ENCODE measurements at regions not wholly inside any gene's neighbourhood (a gene's known extent, or its start where the extent isn't known, plus 50 kb on each side); places are given as distances from the start of the nearest gene placed in this dataset.

GRCh38 chr2:193348055-193348454 is 1153.3 kb upstream of the TMEFF2 start:
- Histone ChIP-seq H4K20me1 (no peaks in the 10 kb centered on the region), H3K4me1 (peaks cover 0 to 8% (median 0%) of the 10 kb centered on the region in 10 experiments; a peak in 2 of 20 replicates), H3K4me3 (no peak overlapping the region), H3K4me2 (peak overlapping the region in 8 of 11 experiments; percentile 6 to 46 (median 36); a peak in 8 of 22 replicates), H3K36me3 (no peaks in the 10 kb centered on the region), H3K9ac (no peak overlapping the region), H3K9me3 (replicated peaks in 1 of 11) (no peaks in the 10 kb centered on the region), H3K27ac (no peak overlapping the region), H3K27me3 (no peaks in the 10 kb centered on the region)
- TF ChIP-seq Cebpa-rat (IDR thresholded peaks at IDR 0.05), result no peak

GRCh38 chr2:193336781-193337180 is 1142.0 kb upstream of the TMEFF2 start:
- TF ChIP-seq Cebpa-rat (IDR thresholded peaks at IDR 0.05), result no peak
- Histone ChIP-seq H3K4me3 (no peak overlapping the region), H3K4me1 (peaks cover 8 to 19% (median 14%) of the 10 kb centered on the region in 10 experiments; a peak in 18 of 20 replicates), H3K9me3 (replicated peaks in 1 of 11) (no peaks in the 10 kb centered on the region), H3K27me3 (no peaks in the 10 kb centered on the region), H4K20me1 (no peaks in the 10 kb centered on the region), H3K9ac (no peak overlapping the region), H3K4me2 (no peak overlapping the region), H3K27ac (no peak overlapping the region), H3K36me3 (no peaks in the 10 kb centered on the region)

- Histone ChIP-seq H3K27me3 (no peaks in the 10 kb centered on the region), H3K36me3 (no peaks in the 10 kb centered on the region), H3K27ac (no peak overlapping the region), H3K4me2 (no peak overlapping the region), H3K9me3 (replicated peaks in 1 of 11) (no peaks in the 10 kb centered on the region), H3K4me1 (peaks cover 13 to 27% (median 22%) of the 10 kb centered on the region in 10 experiments; a peak in 18 of 20 replicates), H4K20me1 (no peaks in the 10 kb centered on the region), H3K4me3 (no peak overlapping the region), H3K9ac (no peak overlapping the region)
- no peak for TF ChIP-seq Cebpa-rat (IDR thresholded peaks at IDR 0.05)
Measured at GRCh38 chr2:193334401-193334800, 1139.7 kb upstream of the TMEFF2 start.

DNA sequence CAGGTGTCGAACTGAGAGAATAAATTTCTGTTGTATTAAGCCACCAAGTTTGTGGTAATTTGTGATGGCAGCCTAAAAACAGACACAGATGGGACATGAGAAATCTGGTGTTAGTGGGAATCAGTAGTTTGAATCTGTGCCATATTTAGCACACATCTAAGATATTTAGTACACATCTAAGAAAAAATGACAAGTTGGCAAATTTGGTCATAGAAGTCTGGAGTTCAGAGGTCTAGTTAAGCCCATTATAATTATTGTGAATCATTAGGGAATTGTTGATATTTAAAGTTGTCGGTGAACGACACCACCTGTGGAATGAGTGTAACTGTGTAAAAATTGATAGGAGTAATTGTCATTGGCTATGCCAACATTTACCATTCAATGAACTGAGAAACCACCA is 1138.8 kb upstream of the TMEFF2 start:
- H4K20me1 ChIP-seq, result no peaks in the 10 kb centered on the region

DNA sequence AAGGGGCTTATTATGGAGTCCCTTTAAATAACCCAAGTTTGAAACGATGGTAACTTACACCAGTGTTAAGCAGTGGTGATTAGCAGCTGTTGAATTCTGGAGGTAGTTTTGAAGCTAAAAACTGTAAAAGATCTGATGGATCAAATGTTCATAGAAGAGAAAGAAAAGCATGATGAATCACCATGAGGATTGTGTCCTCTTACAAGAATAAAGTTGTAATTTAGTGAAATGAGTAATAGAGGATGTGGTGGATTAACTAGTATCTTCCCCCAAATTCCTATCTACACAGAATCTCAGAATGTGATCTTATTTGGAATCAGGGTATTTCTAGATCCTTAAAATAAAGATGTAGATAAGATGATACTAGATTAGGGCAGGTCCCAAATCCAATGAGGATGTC is 1138.2 kb upstream of the TMEFF2 start:
- H3K9me3 ChIP-seq (replicated peaks in 1 of 11), result no peaks in the 10 kb centered on the region
- peak overlapping the region in 1 of 11 experiments; percentile 7; a peak in 2 of 22 replicates for H3K27ac ChIP-seq
- no peak overlapping the region for H3K9ac ChIP-seq
- no peak for TF ChIP-seq Cebpa-rat (IDR thresholded peaks at IDR 0.05)
- peak overlapping the region; percentile 25 to 80 (median 53); a peak in 16 of 22 replicates for H3K4me2 ChIP-seq
- no peaks in the 10 kb centered on the region for H3K36me3 ChIP-seq
- no peaks in the 10 kb centered on the region for H4K20me1 ChIP-seq
- H3K4me3 ChIP-seq, result no peak overlapping the region
- peaks cover 13 to 27% (median 22%) of the 10 kb centered on the region in 10 experiments; a peak in 18 of 20 replicates for H3K4me1 ChIP-seq
- H3K27me3 ChIP-seq, result no peaks in the 10 kb centered on the region

More for the DNA sequence above, 1138.8 kb upstream of the TMEFF2 start:
- no peak for TF ChIP-seq Cebpa-rat (IDR thresholded peaks at IDR 0.05)
- no peaks in the 10 kb centered on the region for H3K36me3 ChIP-seq
- H3K27me3 ChIP-seq, result no peaks in the 10 kb centered on the region
- H3K4me3 ChIP-seq, result no peak overlapping the region
- H3K9ac ChIP-seq, result no peak overlapping the region
- H3K4me2 ChIP-seq, result peak overlapping the region in 5 of 11 experiments; percentile 12 to 80 (median 74); a peak in 7 of 22 replicates
- H3K27ac ChIP-seq, result peak overlapping the region in 1 of 11 experiments; percentile 7; a peak in 1 of 22 replicates
- H3K4me1 ChIP-seq, result peaks cover 13 to 27% (median 22%) of the 10 kb centered on the region in 10 experiments; a peak in 18 of 20 replicates
- H3K9me3 ChIP-seq (replicated peaks in 1 of 11), result no peaks in the 10 kb centered on the region

- Histone ChIP-seq H4K20me1 (no peaks in the 10 kb centered on the region), H3K36me3 (no peaks in the 10 kb centered on the region), H3K4me2 (peak overlapping the region; percentile 40 to 80 (median 53); a peak in 20 of 22 replicates), H3K9me3 (replicated peaks in 1 of 11) (no peaks in the 10 kb centered on the region), H3K27ac (peak overlapping the region in 2 of 11 experiments; percentile 27 to 35; a peak in 2 of 22 replicates), H3K4me1 (peaks cover 13 to 30% (median 22%) of the 10 kb centered on the region in 10 experiments; a peak in 18 of 20 replicates), H3K9ac (no peak overlapping the region), H3K27me3 (no peaks in the 10 kb centered on the region), H3K4me3 (no peak overlapping the region)
- no peak for TF ChIP-seq Cebpa-rat (IDR thresholded peaks at IDR 0.05)
Measured at GRCh38 chr2:193331676-193332075, 1136.9 kb upstream of the TMEFF2 start.

DNA sequence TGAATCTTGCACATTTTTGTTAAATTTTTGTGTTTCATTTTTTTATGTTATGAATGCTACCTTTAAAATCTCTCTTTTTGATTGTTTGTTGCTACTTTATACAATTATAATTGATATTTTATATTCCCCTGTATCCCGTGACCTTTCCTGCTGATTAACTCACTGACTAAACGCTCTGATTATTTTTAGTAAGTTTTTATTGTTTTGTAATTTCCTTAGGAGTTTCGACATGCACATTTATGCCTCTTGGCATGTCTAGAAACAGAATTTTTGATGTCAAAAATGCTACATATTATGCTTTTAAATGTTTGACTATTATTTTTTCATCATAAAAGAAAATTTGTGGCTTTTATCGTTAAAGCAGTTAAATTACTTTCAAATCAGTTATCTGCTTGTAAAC is 1131.6 kb upstream of the TMEFF2 start:
- H3K9ac ChIP-seq, result no peak overlapping the region
- no peak overlapping the region for H3K27ac ChIP-seq
- no peaks in the 10 kb centered on the region for H3K9me3 ChIP-seq (replicated peaks in 1 of 11)
- peaks cover 0 to 10% (median 3%) of the 10 kb centered on the region in 10 experiments; a peak in 12 of 20 replicates for H3K4me1 ChIP-seq
- H3K4me2 ChIP-seq, result peak overlapping the region in 1 of 11 experiments; percentile 17; a peak in 1 of 22 replicates
- H3K4me3 ChIP-seq, result no peak overlapping the region
- no peaks in the 10 kb centered on the region for H3K36me3 ChIP-seq
- H4K20me1 ChIP-seq, result no peaks in the 10 kb centered on the region
- H3K27me3 ChIP-seq, result no peaks in the 10 kb centered on the region
- TF ChIP-seq Cebpa-rat (IDR thresholded peaks at IDR 0.05), result no peak

DNA sequence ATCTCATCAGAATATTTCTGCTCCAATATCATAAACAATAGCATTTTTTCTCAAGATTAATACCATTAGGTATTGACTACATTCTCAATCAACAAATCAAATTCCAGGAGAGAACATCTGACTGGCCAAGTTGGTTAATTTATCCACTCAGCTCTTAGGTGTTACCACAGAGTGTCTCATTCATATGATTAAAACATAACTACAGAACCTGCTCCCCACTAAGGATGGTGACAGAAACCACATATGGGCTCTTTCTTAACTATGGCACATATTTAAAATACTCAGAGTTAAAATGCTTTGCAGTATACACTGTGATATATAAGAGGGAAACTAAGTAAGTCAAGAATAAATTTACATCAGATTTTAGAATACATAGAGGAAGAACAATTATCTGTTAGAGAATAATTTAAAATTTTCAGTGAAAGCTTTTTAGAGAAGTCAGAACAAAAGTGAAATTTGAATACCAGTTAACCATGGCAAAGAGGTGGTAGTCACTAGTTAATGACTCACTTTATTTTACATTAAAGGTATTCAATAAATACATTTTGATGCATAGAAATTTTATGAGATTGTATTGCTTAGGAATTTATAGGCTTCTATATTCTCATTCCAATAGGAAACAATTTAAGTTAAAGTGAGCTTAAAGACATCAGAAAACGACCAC is 1120.8 kb upstream of the TMEFF2 start:
- no peak overlapping the region for H3K4me3 ChIP-seq
- no peak overlapping the region for H3K9ac ChIP-seq
- H3K9me3 ChIP-seq (replicated peaks in 1 of 11), result no peaks in the 10 kb centered on the region
- no peaks in the 10 kb centered on the region for H3K4me1 ChIP-seq
- no peak for TF ChIP-seq Cebpa-rat (IDR thresholded peaks at IDR 0.05)
- H3K27me3 ChIP-seq, result no peaks in the 10 kb centered on the region
- no peaks in the 10 kb centered on the region for H4K20me1 ChIP-seq
- H3K4me2 ChIP-seq, result no peak overlapping the region
- no peak overlapping the region for H3K27ac ChIP-seq
- H3K36me3 ChIP-seq, result no peaks in the 10 kb centered on the region

- H3K36me3 ChIP-seq, result no peaks in the 10 kb centered on the region
- H3K27ac ChIP-seq, result no peak overlapping the region
- H3K4me2 ChIP-seq, result no peak overlapping the region
- no peak for TF ChIP-seq Cebpa-rat (IDR thresholded peaks at IDR 0.05)
- no peak overlapping the region for H3K9ac ChIP-seq
- no peaks in the 10 kb centered on the region for H4K20me1 ChIP-seq
- H3K4me1 ChIP-seq, result no peaks in the 10 kb centered on the region
- no peak overlapping the region for H3K4me3 ChIP-seq
- no peaks in the 10 kb centered on the region for H3K27me3 ChIP-seq
- H3K9me3 ChIP-seq (replicated peaks in 1 of 11), result no peaks in the 10 kb centered on the region
Measured at GRCh38 chr2:193303464-193303863, 1108.7 kb upstream of the TMEFF2 start.

GRCh38 chr2:193294371-193294770 is 1099.6 kb upstream of the TMEFF2 start:
- no peak overlapping the region for H3K4me3 ChIP-seq
- no peaks in the 10 kb centered on the region for H3K27me3 ChIP-seq
- H3K4me2 ChIP-seq, result no peak overlapping the region
- no peak overlapping the region for H3K27ac ChIP-seq
- no peak for TF ChIP-seq Cebpa-rat (IDR thresholded peaks at IDR 0.05)
- H4K20me1 ChIP-seq, result no peaks in the 10 kb centered on the region
- H3K9ac ChIP-seq, result no peak overlapping the region
- H3K4me1 ChIP-seq, result no peaks in the 10 kb centered on the region
- H3K9me3 ChIP-seq (replicated peaks in 1 of 11), result no peaks in the 10 kb centered on the region
- no peaks in the 10 kb centered on the region for H3K36me3 ChIP-seq
